Activated CD4-positive, CD25-positive, alpha-beta regulatory T cell (primary cell): ENCODE measurements at regions not wholly inside any gene's neighbourhood (a gene's known extent, or its start where the extent isn't known, plus 50 kb on each side); places are given as distances from the start of the nearest gene placed in this dataset.
"Not testable (repeated sequence)": the region's sequence is repeated elsewhere in the genome, so short reads cannot be mapped to it uniquely, and the experiment has no call there.

ENCODE experiments used
- DNase-seq, 4 experiments: peaks; one replicate each; lab custom pipeline; 2025; lab: John Stamatoyannopoulos, UW

DNA sequence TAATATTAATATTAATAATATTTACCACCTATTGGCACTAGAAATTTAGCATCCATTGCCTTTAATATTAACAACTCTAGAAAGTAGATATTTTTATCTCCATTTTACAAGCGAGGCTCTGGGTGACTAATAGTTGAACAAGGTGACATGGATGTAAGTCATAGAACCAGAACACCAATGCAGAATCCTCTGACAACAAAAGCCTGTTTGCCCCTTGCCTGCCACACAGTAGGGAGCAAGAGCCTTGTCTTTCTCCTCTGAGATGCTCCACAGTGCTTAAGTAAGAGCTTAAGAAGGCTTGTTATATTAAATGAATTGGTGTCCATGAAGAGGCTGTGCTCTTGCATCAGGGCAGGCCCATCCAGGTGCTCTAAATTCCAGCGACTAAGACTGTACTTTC, 51.2 kb upstream of the LBX1 start:
- no peak for DNase-seq

- DNase-seq, result not testable (repeated sequence)
Observed at GRCh38 chr10:101280921-101281320, 51.7 kb upstream of the LBX1 start.

GRCh38 chr10:101282947-101283346, 53.7 kb upstream of the LBX1 start:
- no peak for DNase-seq

DNA sequence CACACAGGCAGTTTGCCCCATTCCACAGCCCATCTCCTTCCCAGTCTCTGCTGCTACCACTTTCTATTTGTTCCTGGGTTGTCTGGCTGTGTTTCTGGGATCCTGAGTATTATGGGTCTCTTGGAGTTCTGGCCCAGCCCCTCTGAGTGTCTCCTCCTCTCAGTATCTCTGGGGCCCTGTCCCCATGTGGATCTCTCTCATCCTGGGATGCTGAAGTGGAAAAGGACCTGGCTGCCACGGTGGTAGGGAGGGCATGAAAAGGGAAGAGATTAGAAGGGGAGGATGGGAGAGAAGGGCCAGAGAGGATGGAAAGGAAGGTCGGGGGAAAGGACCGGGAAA, 54.5 kb upstream of the LBX1 start:
- no peak for DNase-seq

DNA sequence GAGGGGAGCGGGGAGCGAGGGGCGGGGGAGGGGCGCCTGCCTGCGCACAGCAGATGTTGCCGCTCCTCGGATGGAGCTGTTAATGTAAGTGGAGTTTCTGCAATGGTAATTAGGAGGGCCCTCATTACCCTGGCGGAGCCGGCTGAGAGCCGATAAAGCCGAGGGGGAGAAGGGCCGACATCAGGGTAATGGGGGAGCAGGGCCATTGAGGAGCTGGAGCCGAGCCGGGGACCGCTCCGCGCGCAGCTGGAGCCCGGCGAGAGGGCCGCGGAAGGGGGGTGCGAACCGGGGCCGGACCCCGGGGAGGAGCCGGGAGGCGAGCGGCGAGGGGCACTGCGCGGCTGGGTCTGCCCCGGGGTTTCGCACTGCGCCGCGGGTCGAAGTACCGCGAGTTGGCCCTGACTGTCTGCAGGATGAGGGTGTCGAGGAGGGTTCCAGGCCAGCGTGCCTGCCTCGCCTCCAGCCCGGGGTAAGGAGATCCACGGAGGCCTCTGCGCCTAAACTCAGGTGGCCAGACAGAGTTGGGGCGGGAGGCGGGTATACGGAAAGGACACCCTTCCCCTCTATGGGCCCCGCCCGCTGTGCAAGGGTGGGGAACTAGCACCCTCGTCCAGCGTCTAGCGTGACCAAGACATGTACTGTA, 55.0 kb upstream of the LBX1 start:
- DNase-seq, result no peak

DNA sequence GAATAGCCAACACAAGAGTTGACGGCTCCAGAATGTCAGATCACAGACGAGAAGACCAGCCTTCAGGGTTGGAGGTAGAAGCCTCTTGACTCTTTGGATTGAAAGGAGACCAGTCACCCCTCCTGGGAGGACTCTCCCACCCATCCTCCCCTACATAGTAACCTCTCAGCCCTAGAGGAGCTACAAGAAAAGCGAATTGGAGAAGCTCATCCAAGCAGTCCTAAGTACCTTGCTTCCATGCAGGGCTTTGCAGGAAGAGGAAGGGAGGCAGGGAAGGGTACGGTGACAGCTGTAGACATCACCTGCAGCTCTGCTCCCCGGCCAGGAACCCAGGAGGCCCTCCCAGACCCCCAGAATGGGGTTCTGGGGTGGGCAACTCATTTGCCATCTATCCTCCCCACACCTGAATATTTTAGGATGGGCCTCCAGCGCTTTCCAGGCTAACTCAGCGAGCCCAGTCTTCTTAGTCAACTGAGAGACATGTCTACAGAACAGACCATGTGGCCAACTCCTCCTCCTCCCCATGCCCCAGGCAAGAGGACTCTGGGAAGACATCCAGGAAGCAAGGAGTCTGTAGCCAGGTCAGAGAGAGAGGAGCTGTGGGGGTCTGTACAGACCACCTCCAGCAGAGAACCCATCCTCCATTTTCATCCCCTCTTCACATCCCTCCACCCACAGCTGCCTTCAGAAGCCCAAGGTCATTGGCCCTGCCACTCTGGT, 55.6 kb upstream of the LBX1 start:
- no peak for DNase-seq

DNA sequence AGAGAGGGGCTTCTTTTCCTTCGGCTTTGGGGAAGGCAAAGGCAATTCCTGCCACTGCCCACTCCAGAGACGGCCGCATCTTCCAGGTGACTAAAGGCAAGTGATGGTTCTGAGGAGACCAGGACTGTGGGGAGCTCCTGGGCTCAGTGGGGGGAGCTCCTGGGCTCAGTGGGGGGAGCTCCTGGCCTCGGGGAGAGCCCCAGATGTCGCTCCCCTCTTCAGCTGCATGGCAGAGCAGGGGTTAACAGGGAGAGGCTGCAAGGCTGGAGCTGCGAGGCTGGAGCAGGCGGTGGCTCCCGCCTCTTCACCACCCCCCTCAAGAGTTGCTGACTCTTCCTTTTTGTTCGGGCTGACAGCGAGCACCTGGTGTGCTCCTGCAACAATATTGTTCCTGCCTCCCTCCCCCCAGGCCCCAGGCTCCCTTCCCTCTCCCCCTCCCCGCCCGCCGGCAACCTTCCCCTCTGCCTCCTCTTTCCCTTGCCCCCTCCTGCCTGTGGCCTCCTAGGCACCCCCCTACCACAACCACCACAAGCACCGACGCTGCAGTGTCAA, 56.3 kb upstream of the LBX1 start:
- DNase-seq, result no peak

DNA sequence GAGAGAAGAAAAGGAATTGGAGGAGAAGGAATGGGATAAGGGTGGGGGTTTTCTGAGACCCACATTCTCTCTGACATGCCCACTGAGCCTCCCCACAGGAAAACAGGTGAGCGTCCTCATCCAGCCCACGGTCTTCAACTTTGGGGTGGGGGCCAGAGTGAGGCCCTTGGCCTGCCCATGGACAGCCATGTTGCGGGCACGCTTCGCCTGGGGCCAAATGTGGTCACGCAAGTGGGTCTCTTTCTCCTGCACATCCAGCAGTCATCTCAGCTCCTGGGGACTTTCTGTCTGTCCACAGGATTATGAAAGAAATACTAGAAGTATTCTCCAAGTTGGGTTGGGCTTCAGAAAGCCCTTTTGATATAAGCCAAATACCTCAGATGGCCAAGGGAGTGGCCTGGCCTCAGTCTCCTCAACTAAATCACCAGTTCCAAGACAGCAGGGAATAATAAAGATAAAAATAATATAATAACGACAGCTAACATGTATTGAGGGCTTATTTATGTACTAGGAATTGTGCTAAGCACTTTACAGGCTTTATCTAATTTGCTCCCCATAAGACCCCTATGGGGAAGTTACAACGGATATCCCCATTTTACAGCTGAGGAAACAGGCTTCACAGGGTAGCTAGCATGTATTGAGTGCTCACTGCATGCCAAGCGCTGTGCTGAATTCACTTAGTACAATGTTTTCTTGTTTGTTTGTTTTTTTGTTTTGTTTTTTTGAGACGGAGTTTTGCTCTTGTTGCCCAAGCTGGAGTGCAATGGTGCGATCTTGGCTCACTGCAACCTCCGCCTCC, 57.2 kb upstream of the LBX1 start:
- DNase-seq, result no peak

GRCh38 chr10:101287183-101287996, 58.1 kb upstream of the LBX1 start:
- no peak for DNase-seq

- no peak for DNase-seq
Observed at GRCh38 chr10:101287997-101288635, 58.9 kb upstream of the LBX1 start.

DNA sequence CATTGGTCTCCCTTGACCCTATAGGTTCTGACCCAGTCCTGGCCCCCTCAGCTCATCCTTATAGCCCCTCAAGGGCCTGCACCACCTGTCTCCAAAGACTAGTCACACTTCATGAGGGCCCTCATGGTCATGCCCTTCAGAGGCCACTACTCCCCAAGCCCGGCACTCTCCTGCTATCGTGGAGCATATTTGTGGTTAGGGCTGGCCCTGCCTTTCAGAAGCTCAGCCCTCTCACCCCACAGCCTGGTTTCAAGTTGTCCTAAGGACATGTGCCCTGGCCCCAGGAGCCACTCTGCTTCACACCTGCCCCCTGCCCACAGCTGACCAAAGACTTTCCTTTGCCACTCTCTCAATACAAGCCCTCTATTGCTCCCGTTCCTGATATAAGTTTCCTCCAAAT, 60.3 kb upstream of the LBX1 start:
- DNase-seq, result no peak

- DNase-seq, result no peak
Observed at GRCh38 chr10:101290431-101290830, 61.2 kb upstream of the LBX1 start.

DNA sequence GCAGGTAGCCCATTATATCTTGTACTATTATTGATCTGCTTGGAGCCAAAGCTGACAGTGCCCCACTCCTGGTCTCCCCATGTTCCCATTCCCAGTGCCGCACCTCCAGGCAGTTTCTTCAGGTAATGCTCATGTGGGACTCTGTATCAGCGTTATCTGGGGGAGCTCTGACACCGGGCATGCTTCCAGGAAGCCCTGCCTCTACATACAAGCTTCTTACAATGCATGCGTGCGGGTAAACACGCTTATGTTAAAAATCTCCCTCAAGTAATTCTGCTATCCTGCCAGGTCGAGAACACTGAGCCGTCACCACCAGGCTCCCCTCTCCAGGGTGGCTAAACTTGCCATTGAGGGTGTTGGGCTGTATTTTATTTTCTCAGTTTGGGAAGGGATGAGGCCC, 61.6 kb upstream of the LBX1 start:
- no peak for DNase-seq

GRCh38 chr10:101291331-101292193, 62.3 kb upstream of the LBX1 start:
- DNase-seq, result peak in 3 of 4 experiments; percentile 13 to 14 (median 14)

DNA sequence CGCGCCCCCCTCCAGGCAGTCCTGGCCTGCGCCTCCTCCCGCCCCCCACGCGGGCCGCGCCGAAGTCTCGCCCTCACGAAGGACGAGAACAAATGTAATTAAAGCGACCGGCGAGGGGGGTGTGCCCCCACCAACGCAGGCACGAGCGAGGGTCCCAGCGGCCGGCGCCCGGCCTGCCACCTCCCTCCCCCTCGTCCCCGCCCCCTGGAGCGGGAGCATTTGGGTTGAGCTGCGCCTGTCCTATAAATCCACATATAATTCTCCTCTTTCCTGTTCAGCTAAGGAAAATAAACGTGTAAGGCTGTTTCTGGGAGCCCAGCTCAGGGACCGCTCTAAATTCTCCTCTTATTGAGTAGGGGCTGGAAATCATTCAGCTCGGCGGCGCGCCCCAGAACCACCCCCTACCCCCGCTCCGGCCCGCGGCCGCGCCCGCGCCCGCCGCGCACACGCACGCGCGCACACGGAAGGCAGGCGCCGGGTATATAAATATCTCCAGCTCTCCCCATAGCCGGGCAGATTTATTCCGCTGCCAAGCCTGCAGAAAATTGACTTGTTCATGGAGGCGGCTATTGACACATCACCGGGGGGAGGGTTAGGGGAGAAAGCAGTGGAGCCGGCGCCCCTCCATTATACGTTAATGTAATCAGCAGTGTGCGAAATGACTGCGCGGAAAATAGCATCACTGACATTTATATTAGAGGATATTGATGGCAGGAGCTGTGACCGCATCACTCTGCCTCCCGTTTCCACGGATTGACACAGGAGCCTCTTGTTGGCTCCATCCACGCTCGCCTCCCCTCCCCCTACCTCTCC, 61.6 kb upstream of the BTRC start:
- no peak for DNase-seq

- no peak for DNase-seq
Observed at GRCh38 chr10:101293007-101293723, 60.8 kb upstream of the BTRC start.

DNA sequence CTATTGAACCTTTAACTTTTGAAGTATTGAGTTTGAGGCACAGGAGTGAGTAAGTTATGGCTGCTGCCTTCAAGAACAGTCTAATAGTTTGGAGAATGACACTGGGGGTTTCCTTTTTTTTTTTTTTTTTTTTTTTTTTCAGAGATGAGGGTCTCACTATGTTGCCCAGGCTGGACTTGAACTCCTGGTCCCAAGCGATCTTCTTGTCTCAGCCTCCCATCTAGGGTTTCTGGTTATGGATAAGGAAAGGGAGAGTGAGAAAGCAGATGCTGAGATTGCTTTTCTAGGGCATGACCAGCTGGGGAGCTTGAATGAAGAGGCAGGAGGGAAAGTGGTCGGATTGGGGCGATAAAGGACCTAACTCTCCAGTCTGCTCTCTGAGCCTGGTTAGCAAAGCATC, 59.9 kb upstream of the BTRC start:
- DNase-seq, result no peak

DNA sequence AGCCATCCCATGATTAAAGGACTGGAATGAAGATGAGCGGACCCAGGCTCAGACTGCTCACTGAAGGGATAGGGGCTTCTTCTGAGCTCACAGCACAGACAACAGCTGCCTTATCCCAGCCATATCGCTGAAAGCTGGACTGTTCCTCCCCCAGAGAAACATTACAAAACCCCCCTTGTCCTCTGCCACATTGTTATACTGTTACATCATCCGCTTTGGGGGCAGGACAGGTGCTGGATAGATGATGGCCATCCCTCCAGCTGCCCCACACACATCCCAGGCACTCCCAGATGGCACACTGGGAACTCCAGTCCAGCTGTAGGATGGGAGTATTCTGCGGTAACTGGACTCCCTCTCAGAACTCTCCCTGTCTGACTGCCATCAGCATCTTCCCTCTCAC, 58.7 kb upstream of the BTRC start:
- no peak for DNase-seq

DNA sequence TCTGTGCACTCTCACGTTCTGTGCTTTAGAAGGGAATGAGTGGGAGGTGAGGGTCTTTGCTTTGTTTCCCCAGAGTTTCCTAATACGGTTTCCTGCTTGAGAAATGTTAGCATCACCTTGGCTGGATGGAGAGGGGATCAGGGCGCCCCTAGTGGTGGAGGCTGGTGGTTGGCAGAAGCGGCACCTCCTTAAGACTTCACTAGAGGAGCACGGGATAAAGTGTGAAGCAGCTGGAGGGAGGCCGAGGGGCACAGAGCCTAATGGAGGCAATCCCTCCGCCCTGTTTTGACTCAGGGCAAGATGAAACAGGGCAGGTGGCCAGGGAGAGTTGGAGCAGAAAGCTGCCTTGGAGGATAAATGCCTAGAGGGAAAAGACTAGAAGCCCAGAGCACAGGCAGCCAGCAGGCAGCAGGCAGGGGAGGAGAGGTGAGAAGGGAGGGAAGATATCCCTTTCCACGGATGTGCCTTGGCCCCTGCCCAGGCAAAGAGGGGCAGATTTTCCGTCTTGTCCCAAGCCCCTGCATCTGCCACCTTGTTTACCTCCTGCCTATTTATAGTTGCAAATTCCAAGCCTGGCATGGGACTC, 56.0 kb upstream of the BTRC start:
- peak; percentile 54 to 68 (median 58) for DNase-seq
